ENCODE measurements at regions not wholly inside any gene's neighbourhood (a gene's known extent, or its start where the extent isn't known, plus 50 kb on each side); places are given as distances from the start of the nearest gene placed in this dataset.

DNA sequence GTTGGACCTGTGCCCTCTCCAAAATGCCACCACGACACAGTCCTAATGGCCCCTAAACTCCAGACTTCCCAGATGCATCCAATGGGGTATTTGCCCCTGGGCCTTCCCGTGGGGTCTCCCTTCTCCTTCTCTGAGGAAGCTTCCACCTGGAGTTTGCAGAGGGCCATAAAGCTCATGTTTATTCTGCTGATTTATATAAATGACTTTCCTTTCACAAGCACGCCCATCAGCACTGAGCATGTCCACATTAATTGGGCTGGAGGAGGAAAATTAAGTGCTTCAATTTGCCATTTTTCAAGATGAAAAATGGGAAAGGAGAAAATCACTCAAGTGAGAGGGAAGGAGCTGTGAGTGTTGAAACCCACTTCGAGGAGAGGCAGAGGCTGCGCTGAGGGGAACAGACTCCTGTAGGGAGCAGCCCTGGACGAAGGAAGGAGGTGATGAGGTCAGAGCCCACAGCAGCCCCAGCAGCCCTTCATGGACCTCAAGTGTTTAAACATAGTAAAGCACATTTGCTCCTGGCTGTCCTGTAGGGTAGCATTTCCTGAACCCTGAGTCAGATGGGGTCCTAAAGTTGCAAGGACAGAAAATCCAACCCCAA, 434.9 kb upstream of the SULF2 start:
- no peak for TF ChIP-seq CTCF (IDR thresholded peaks at IDR 0.05)
- TF ChIP-seq POLR2A (IDR thresholded peaks at IDR 0.05) = no peak

Measured in esophagus squamous epithelium (tissue), 4 donors.